Pancreas (tissue), 10 donors: ENCODE measurements at regions not wholly inside any gene's neighbourhood (a gene's known extent, or its start where the extent isn't known, plus 50 kb on each side); places are given as distances from the start of the nearest gene placed in this dataset.

Experiments used
- ATAC-seq, 4 donors: fragments of 200-7000 bp; cut with Tn5 transposase; one replicate each; pipeline versions ENCODE4 v1.8.0 to v1.9.1; 2020; ENCODE audit warnings: mild to moderate bottlenecking in 4 of 4, moderate library complexity in 4 of 4
- DNase-seq, 6 donors: peaks; one replicate each; pipeline ENCODE4 v3.0.0-alpha.2; 2020
- FAIRE-seq: peaks from 2 replicates; lab custom pipeline; 2012; peaks lifted over from hg19 to GRCh38; lab: Jason Lieb, UNC
- H3K27ac ChIP-seq, 4 donors: fragments of 200-600 bp; sonication (generic); 1 replicate in 3 of 4; 2 replicates in 1 of 4; pipeline versions ENCODE4 v1.5.0 to v1.8.0; 2020
- H3K27me3 ChIP-seq, 4 donors: fragments of 200-600 bp; one replicate each; pipeline ENCODE4 v1.8.0; 2021
- H3K36me3 ChIP-seq, 3 donors: fragments of 200-600 bp; sonication (generic) in 1 of 3; one replicate each; pipeline versions ENCODE4 v1.5.0 to v1.8.0; 2020 to 2021
- H3K4me1 ChIP-seq, 3 donors: fragments of 200-600 bp; one replicate each; pipeline ENCODE4 v1.8.0; 2021
- H3K4me3 ChIP-seq, 4 donors: fragments of 200-600 bp; sonication (generic) in 2 of 4; one replicate each; pipeline versions ENCODE4 v1.5.0 to v1.8.0; 2020 to 2021
- H3K9me3 ChIP-seq, 4 donors: fragments of 200-600 bp; one replicate each; pipeline ENCODE4 v1.8.0; 2021
- WGBS, 2 donors: extraction: QIAGEN DNeasy Blood & Tissue Kit; methylation state at CpG; one replicate each; pipeline ENCODE4 v1.1.7; 2013; 5-methylcytosine and 5-hydroxymethylcytosine counted together
- intact Hi-C, 3 donors: fragments of 100-400 bp; cut with DNase I; formaldehyde crosslinking; loops; one replicate each; pipeline versions ENCODE4 v1.11.1 to v1.14.2; 2022
- TF ChIP-seq, protein P1 (sequence below), 4 donors: fragments of 200-600 bp; sonication (generic) in 3 of 4; IDR thresholded peaks; one replicate each; pipeline versions ENCODE4 v1.5.0 to v1.8.0; 2021; ENCODE audit warnings: antibody characterized with exemption in 4 of 4
- donor health status: healthy with polysubstance abuse.
- donor health status: DM: no; HTN: no; CAD: no; lungs with moderate emphysema.
- donor health status: DM: no; HTN: no; CAD: no.
- donor health status: control.
- donor health status: control.
- donor health status: Bipolar disorder and iron deficiency.
- donor health status: DM: yes; HTN: yes; CAD: no.
- donor health status: DM: no; HTN: no; CAD: no.
- donor health status: DM: no; HTN: no; CAD: no.
- donor health status: DM: yes; HTN: yes; CAD: no.

DNA sequence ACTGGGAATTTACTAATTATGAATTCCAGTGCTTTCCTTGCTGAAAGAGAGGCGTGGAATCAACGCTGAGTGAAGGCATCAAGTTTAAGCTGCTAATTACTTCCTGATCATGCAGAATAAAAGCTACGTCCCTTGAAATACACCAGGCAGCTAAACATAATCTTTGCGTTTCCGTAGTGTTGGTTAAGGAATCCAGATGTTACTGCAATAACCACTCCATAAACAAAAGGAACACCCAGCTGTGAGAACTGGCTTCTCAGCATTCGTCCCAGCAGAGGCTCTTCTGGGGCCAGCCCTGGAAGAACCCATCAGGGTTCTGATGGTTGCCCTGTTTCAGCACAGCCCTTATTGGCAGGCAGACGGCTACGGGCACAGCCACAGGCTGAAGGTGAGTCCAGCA, 111.4 kb downstream of the CDH26 start:
- TF ChIP-seq, protein P1, sequence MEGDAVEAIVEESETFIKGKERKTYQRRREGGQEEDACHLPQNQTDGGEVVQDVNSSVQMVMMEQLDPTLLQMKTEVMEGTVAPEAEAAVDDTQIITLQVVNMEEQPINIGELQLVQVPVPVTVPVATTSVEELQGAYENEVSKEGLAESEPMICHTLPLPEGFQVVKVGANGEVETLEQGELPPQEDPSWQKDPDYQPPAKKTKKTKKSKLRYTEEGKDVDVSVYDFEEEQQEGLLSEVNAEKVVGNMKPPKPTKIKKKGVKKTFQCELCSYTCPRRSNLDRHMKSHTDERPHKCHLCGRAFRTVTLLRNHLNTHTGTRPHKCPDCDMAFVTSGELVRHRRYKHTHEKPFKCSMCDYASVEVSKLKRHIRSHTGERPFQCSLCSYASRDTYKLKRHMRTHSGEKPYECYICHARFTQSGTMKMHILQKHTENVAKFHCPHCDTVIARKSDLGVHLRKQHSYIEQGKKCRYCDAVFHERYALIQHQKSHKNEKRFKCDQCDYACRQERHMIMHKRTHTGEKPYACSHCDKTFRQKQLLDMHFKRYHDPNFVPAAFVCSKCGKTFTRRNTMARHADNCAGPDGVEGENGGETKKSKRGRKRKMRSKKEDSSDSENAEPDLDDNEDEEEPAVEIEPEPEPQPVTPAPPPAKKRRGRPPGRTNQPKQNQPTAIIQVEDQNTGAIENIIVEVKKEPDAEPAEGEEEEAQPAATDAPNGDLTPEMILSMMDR (IDR thresholded peaks at IDR 0.05) = no peak
- Histone ChIP-seq H3K4me3 (no peak overlapping the region), H3K9me3 (no peaks in the 10 kb centered on the region), H3K27me3 (peaks cover 0 to 8% (median 3%) of the 10 kb centered on the region in 4 donors), H3K27ac (no peak overlapping the region), H3K36me3 (no peaks in the 10 kb centered on the region), H3K4me1 (no peaks in the 10 kb centered on the region)
- no peak for DNase-seq
- WGBS, 2 donors = 52 to 67% methylated on average over 8 of the region's 8 CpGs
- intact Hi-C loops = no loop called here
- no peak for ATAC-seq
- FAIRE-seq = no peak

- TF ChIP-seq, protein P1 (IDR thresholded peaks at IDR 0.05) = no peak
- Histone ChIP-seq H3K4me1 (no peaks in the 10 kb centered on the region), H3K4me3 (no peak overlapping the region), H3K27me3 (peaks cover 0 to 8% (median 3%) of the 10 kb centered on the region in 4 donors), H3K9me3 (no peaks in the 10 kb centered on the region), H3K36me3 (no peaks in the 10 kb centered on the region), H3K27ac (no peak overlapping the region)
- no peak for DNase-seq
- no peak for ATAC-seq
- intact Hi-C loops = no loop called here
- 39 to 57% methylated on average over 4 of the region's 4 CpGs for WGBS, 2 donors
- FAIRE-seq = no peak
Observed at GRCh38 chr20:60070791-60071190, 112.6 kb downstream of the CDH26 start.

DNA sequence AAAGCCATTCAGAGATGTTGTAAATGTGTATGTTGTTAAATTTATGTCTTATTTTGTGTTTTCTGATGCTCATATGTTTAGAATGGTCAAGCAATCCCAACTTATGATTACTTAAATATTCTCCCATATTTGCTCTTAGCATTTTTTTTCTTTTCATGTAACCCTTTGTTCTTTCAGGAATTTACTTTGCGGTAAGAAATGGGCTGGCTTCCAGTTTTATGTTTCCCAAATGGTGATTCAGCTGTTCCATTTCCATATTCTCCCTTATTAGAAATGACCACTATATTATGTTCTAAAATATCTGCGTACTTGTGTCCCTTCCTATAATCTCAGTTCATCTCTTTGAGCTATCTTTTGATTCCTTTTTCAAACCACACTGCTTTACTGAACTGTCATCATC, 113.7 kb downstream of the CDH26 start:
- TF ChIP-seq, protein P1 (IDR thresholded peaks at IDR 0.05) = no peak
- no peaks in the 10 kb centered on the region for H3K9me3 ChIP-seq
- H3K27me3 ChIP-seq = peaks cover 0 to 8% (median 3%) of the 10 kb centered on the region in 4 donors
- no peak overlapping the region for H3K27ac ChIP-seq
- H3K36me3 ChIP-seq = no peaks in the 10 kb centered on the region
- FAIRE-seq = no peak
- H3K4me1 ChIP-seq = no peaks in the 10 kb centered on the region
- ATAC-seq = no peak
- DNase-seq = no peak
- 67 to 74% methylated on average over 2 of the region's 2 CpGs for WGBS, 2 donors
- intact Hi-C loops = no loop called here
- H3K4me3 ChIP-seq = no peak overlapping the region

- TF ChIP-seq, protein P1 (IDR thresholded peaks at IDR 0.05) = no peak
- no peaks in the 10 kb centered on the region for H3K4me1 ChIP-seq
- FAIRE-seq = no peak
- intact Hi-C loops = no loop called here
- no peak overlapping the region for H3K27ac ChIP-seq
- 71 to 79% methylated on average over 6 of the region's 6 CpGs for WGBS, 2 donors
- no peaks in the 10 kb centered on the region for H3K36me3 ChIP-seq
- H3K4me3 ChIP-seq = no peak overlapping the region
- DNase-seq = no peak
- no peak for ATAC-seq
- peaks cover 0 to 8% (median 3%) of the 10 kb centered on the region in 4 donors for H3K27me3 ChIP-seq
- H3K9me3 ChIP-seq = no peaks in the 10 kb centered on the region
Observed at GRCh38 chr20:60073086-60073485, 114.9 kb downstream of the CDH26 start.

DNA sequence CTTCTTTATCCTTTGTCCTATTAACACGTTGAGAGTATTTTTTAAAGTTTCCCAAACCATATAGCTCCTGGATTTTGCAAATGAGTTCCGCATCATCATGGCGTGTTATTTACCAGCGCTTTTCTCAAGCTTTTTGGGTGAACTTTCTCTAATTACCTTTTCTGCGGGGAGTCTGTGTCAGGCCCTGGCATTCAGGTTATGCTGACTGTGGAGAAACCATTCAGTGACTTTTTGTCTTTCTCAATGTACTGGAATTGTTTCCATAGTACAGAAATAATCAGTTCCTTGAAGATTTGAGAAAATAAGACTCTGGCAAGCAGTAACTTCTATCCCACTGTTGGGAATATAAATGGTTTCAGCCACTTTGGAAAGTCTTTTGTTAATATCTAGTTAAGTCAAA, 115.3 kb downstream of the CDH26 start:
- no peaks in the 10 kb centered on the region for H3K4me1 ChIP-seq
- H3K4me3 ChIP-seq = no peak overlapping the region
- H3K27ac ChIP-seq = no peak overlapping the region
- no peaks in the 10 kb centered on the region for H3K36me3 ChIP-seq
- peaks cover 0 to 8% (median 3%) of the 10 kb centered on the region in 4 donors for H3K27me3 ChIP-seq
- 51 to 65% methylated on average over 5 of the region's 5 CpGs for WGBS, 2 donors
- ATAC-seq (no peak), DNase-seq (no peak), FAIRE-seq (no peak)
- no peaks in the 10 kb centered on the region for H3K9me3 ChIP-seq
- TF ChIP-seq, protein P1 (IDR thresholded peaks at IDR 0.05) = no peak
- intact Hi-C loops = no loop called here
